Heart left ventricle (tissue), 13 donors: ENCODE measurements at regions not wholly inside any gene's neighbourhood (a gene's known extent, or its start where the extent isn't known, plus 50 kb on each side); places are given as distances from the start of the nearest gene placed in this dataset.

Experiments
- CTCF ChIP-seq, 12 donors: fragments of 200-600 bp; sonication (generic) in 4 of 12; IDR thresholded peaks; one replicate each; pipeline versions ENCODE4 v1.5.0 to v1.8.0; 2018 to 2022; ENCODE audit warnings: antibody characterized with exemption in 12 of 12, mild to moderate bottlenecking in 5 of 12
- POLR2A ChIP-seq, 2 donors: fragments of 450-650 bp; IDR thresholded peaks; one replicate each; pipeline ENCODE4 v1.6.1; 2017; ENCODE audit warnings: antibody characterized with exemption in 2 of 2, mild to moderate bottlenecking in 2 of 2, moderate library complexity in 2 of 2
- donor health status: ischemic (EF 13 %, LVEDD 7.1; RV severe dilation, severe dysfunction).
- donor health status: DM: no; HTN: yes; CAD: no.
- donor health status: DM: no; HTN: no; CAD: no.
- donor health status: ischemic (EF 25% LVEDD 6.9; RV normal size, moderate dysfunction).
- donor health status: ischemic (EF 25% LVEDD 5.7; RV mildly dilated, moderate dysfunction).
- donor health status: ischemic (EF 35%, LVEDD 5.7; RV mildly dilated, moderate dysfunction).
- donor health status: nonischemic (EF 11% LVEDD 7.7; RV severe dilation, severe dysfunction).
- donor health status: DM: yes; HTN: yes; CAD: no.
- donor health status: PGD.
- donor health status: ischemic (EF 29% LVEDD 5.4; RV normal size, mild dysfunction).
- donor health status: nonischemic (EF 23%, LVEDD 6.1; RV moderate dilation, normal function).

GRCh38 chrX:78545233-78545632 is 113.9 kb downstream of the RTL3 start:
- no peak for TF ChIP-seq CTCF (IDR thresholded peaks at IDR 0.05)
- no peak for TF ChIP-seq POLR2A (IDR thresholded peaks at IDR 0.05)
